Endothelial cell of umbilical vein (primary cell): ENCODE measurements at regions not wholly inside any gene's neighbourhood (a gene's known extent, or its start where the extent isn't known, plus 50 kb on each side); places are given as distances from the start of the nearest gene placed in this dataset.

Experiments used
- BruUV-seq: library from RNA; stranded (reverse); fragments of 400-500 nt; replicated peaks from 2 replicates; lab custom pipeline; 2021; lab: Mats Ljungman, UMichigan
- CTCF ChIA-PET: fragments of 300-600, 350-600 bp; sonication (Branson Sonifier 250); formaldehyde crosslinking; loops from one replicate; lab custom pipeline; 2021; ENCODE audit warnings: antibody characterized with exemption, inconsistent platforms; lab: Charles Lee
- POLR2A ChIA-PET: fragments of 300-600, 350-600 bp; sonication (Branson Sonifier 250); formaldehyde crosslinking; loops from one replicate; lab custom pipeline; 2021; ENCODE audit warnings: antibody characterized with exemption, inconsistent platforms; lab: Charles Lee
- DNase-seq: peaks from one replicate; pipeline ENCODE4 v3.0.0-alpha.2; 2011; ENCODE audit warnings: low read depth, low spot score
- FAIRE-seq: peaks from 2 replicates; lab custom pipeline; 2011; peaks lifted over from hg19 to GRCh38; lab: Jason Lieb, UNC
- H2AFZ ChIP-seq: 2 replicates; pipeline ENCODE4 v1.6.0; 2012; ENCODE audit warnings: low read depth, low read length, control low read depth, inconsistent platforms
- H3K27ac ChIP-seq: 2 replicates; pipeline ENCODE4 v1.5.1; 2011; ENCODE audit warnings: low read depth, mild to moderate bottlenecking, control low read depth, low read length, moderate library complexity; ENCODE audit not compliant: insufficient read depth
- H3K27me3 ChIP-seq, 2 experiments: 2 replicates each; pipeline versions ENCODE4 v1.6.0 to v1.6.1; 2011; ENCODE audit warnings: low read length in 2 of 2, mixed read lengths in 1 of 2; ENCODE audit not compliant: control insufficient read depth in 2 of 2, insufficient read depth in 2 of 2
- H3K36me3 ChIP-seq, 2 experiments: 2 replicates in 1 of 2; 3 replicates in 1 of 2; pipeline ENCODE4 v1.5.1; 2011; ENCODE audit warnings: low read length in 2 of 2, mild to moderate bottlenecking in 1 of 2, moderate library complexity in 1 of 2; ENCODE audit not compliant: control insufficient read depth in 2 of 2, insufficient read depth in 2 of 2; ENCODE audit errors: extremely low read depth in 1 of 2
- H3K4me1 ChIP-seq: 3 replicates; pipeline ENCODE4 v1.5.1; 2011; ENCODE audit warnings: mild to moderate bottlenecking, low read length; ENCODE audit not compliant: control insufficient read depth, insufficient read depth; ENCODE audit errors: extremely low read depth
- H3K4me2 ChIP-seq: 2 replicates; pipeline ENCODE4 v1.6.1; 2011; ENCODE audit warnings: low read length, control low read depth, mixed read lengths; ENCODE audit not compliant: insufficient read depth
- H3K4me3 ChIP-seq, 3 experiments: fragments of 200-600 bp in 1 of 3; sonication (generic), shearing (Covaris generic) in 1 of 3; replicated peaks in 1 of 3; 2 replicates each; pipeline ENCODE4 v1.5.1; 2011 to 2016; ENCODE audit warnings: control low read depth in 3 of 3, low read length in 3 of 3, mild to moderate bottlenecking in 2 of 3, inconsistent platforms in 1 of 3, low read depth in 1 of 3, moderate library complexity in 1 of 3; ENCODE audit not compliant: insufficient read depth in 1 of 3
- H3K79me2 ChIP-seq: 2 replicates; pipeline ENCODE4 v1.6.0; 2012; ENCODE audit warnings: low read length, inconsistent platforms; ENCODE audit not compliant: control insufficient read depth, insufficient read depth
- H3K9ac ChIP-seq: replicated peaks from 2 replicates; pipeline ENCODE3; 2011; ENCODE audit warnings: low read length, control low read depth; ENCODE audit not compliant: insufficient read depth; ENCODE audit errors: extremely low read depth
- H3K9me1 ChIP-seq: replicated peaks from 3 replicates; pipeline ENCODE4 v1.6.0; 2011; ENCODE audit warnings: mild to moderate bottlenecking, low read length; ENCODE audit not compliant: control insufficient read depth, insufficient read depth; ENCODE audit errors: extremely low read depth
- H3K9me3 ChIP-seq: replicated peaks from 2 replicates; pipeline ENCODE4 v1.5.1; 2012; ENCODE audit warnings: low read length, inconsistent platforms; ENCODE audit not compliant: control insufficient read depth, insufficient read depth
- H4K20me1 ChIP-seq: replicated peaks from 2 replicates; pipeline ENCODE3; 2011; ENCODE audit warnings: mild to moderate bottlenecking, low read length; ENCODE audit not compliant: control insufficient read depth, insufficient read depth; ENCODE audit errors: extremely low read depth
- EZH2 ChIP-seq: IDR thresholded peaks from 2 replicates; pipeline ENCODE4 v1.6.1; 2012; ENCODE audit warnings: borderline replicate concordance, low read depth, mild to moderate bottlenecking, moderate library complexity, low read length, inconsistent platforms; ENCODE audit not compliant: severe bottlenecking
- FOS ChIP-seq: IDR thresholded peaks from 2 replicates; pipeline ENCODE4 v1.6.1; 2011; ENCODE audit warnings: mild to moderate bottlenecking, low read length, moderate library complexity, borderline replicate concordance; ENCODE audit not compliant: insufficient read depth
- JUN ChIP-seq: IDR thresholded peaks from 2 replicates; pipeline ENCODE4 v1.6.1; 2011; ENCODE audit warnings: borderline replicate concordance, low read depth; ENCODE audit not compliant: insufficient read length, insufficient read depth
- MAX ChIP-seq: IDR thresholded peaks from 2 replicates; pipeline ENCODE4 v1.6.1; 2011; ENCODE audit not compliant: insufficient read depth, insufficient read length
- MYC ChIP-seq: IDR thresholded peaks from one replicate; pipeline ENCODE4 v1.6.1; 2011; ENCODE audit warnings: mild to moderate bottlenecking, low read depth, low read length
- POLR2A ChIP-seq: IDR thresholded peaks from 2 replicates; pipeline ENCODE4 v1.6.1; 2012; ENCODE audit warnings: low read depth, mild to moderate bottlenecking, control low read depth, low read length
- POLR2AphosphoS5 ChIP-seq: IDR thresholded peaks from 2 replicates; pipeline ENCODE4 v1.6.1; 2012; ENCODE audit warnings: low read depth, mild to moderate bottlenecking, control low read depth, low read length, moderate library complexity; ENCODE audit not compliant: insufficient read depth
- dilution Hi-C: fragments of 300-500 bp; cut with MboI; formaldehyde crosslinking; loops from one replicate; pipeline ENCODE4 v1.15.0; 2019; ENCODE audit warnings: low sequenced_read_pairs; ENCODE audit not compliant: extremely low pct_ligation_motif_present
- intact Hi-C: fragments of 100-400 bp; cut with micrococcal nuclease; formaldehyde crosslinking; loops from one replicate; pipeline ENCODE4 v1.10.0; 2022
- TF ChIP-seq, protein P1 (sequence below), 2 donors: IDR thresholded peaks; 1 replicate in 1 of 2; 2 replicates in 1 of 2; pipeline ENCODE4 v1.5.1; 2011; ENCODE audit warnings: low read length in 2 of 2, mild to moderate bottlenecking in 2 of 2, moderate library complexity in 2 of 2, control low read depth in 1 of 2, inconsistent platforms in 1 of 2, low read depth in 1 of 2; ENCODE audit not compliant: insufficient read depth in 1 of 2; ENCODE audit errors: extremely low read depth in 1 of 2

DNA sequence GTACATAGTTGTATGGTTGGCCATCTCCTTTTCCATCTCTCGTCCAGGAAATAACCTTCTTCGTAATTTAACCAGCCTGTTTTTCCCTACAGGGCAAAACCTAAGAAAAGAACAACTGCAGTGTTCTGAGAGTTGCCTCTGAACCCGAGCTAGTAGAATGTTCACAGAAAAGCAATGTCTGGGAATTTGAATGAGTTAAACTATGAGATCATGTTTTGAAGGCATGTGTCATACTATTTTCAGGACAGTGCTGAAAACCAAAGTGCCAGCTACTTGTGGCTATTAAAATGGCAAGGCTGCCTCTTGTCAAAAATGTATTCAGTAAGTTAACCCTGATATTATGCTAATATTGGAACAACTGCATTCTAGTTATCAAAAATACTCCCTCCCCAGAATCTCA is 482.9 kb upstream of the SPRED2 start:
- Histone ChIP-seq H3K9ac (no peak overlapping the region), H3K9me1 (no peaks in the 10 kb centered on the region), H3K27me3 (no peaks in the 10 kb centered on the region), H3K36me3 (no peaks in the 10 kb centered on the region), H3K4me2 (no peak overlapping the region), H2AFZ (no peak overlapping the region), H3K9me3 (no peaks in the 10 kb centered on the region), H3K4me3 (no peak overlapping the region), H3K79me2 (no peaks in the 10 kb centered on the region), H3K27ac (no peak overlapping the region), H4K20me1 (no peaks in the 10 kb centered on the region), H3K4me1 (no peaks in the 10 kb centered on the region)
- POLR2A ChIA-PET = no interaction called here
- BruUV-seq = no TSS peak
- DNase-seq (no peak), FAIRE-seq (no peak)
- no peak for TF ChIP-seq EZH2
- no peak for TF ChIP-seq FOS
- no peak for TF ChIP-seq MAX
- no peak for TF ChIP-seq POLR2A
- TF ChIP-seq POLR2AphosphoS5 = no peak
- TF ChIP-seq, protein P1, sequence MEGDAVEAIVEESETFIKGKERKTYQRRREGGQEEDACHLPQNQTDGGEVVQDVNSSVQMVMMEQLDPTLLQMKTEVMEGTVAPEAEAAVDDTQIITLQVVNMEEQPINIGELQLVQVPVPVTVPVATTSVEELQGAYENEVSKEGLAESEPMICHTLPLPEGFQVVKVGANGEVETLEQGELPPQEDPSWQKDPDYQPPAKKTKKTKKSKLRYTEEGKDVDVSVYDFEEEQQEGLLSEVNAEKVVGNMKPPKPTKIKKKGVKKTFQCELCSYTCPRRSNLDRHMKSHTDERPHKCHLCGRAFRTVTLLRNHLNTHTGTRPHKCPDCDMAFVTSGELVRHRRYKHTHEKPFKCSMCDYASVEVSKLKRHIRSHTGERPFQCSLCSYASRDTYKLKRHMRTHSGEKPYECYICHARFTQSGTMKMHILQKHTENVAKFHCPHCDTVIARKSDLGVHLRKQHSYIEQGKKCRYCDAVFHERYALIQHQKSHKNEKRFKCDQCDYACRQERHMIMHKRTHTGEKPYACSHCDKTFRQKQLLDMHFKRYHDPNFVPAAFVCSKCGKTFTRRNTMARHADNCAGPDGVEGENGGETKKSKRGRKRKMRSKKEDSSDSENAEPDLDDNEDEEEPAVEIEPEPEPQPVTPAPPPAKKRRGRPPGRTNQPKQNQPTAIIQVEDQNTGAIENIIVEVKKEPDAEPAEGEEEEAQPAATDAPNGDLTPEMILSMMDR (IDR thresholded peaks at IDR 0.05; ENCODE audit: extremely low read depth in 1 of 2, insufficient read depth in 1 of 2, low read depth in 1 of 2, low read length in 2 of 2) = no peak
- intact Hi-C loops (no loop called here), dilution Hi-C loops (no loop called here)
- CTCF ChIA-PET = no interaction called here

- FAIRE-seq = no peak
- CTCF ChIA-PET = no interaction called here
- intact Hi-C loops = no loop called here
Observed at GRCh38 chr2:65914244-65914786, 481.9 kb upstream of the SPRED2 start.

More at GRCh38 chr2:65914244-65914786, 481.9 kb upstream of the SPRED2 start:
- Histone ChIP-seq H3K36me3 (no peaks in the 10 kb centered on the region), H3K27me3 (no peaks in the 10 kb centered on the region), H3K27ac (no peak overlapping the region), H3K79me2 (no peaks in the 10 kb centered on the region), H3K4me2 (no peak overlapping the region), H2AFZ (no peak overlapping the region), H3K9ac (no peak overlapping the region), H3K9me3 (no peaks in the 10 kb centered on the region), H3K4me1 (no peaks in the 10 kb centered on the region), H4K20me1 (no peaks in the 10 kb centered on the region), H3K9me1 (no peaks in the 10 kb centered on the region), H3K4me3 (no peak overlapping the region)
- no TSS peak for BruUV-seq
- no peak for DNase-seq
- POLR2A ChIA-PET = no interaction called here
- dilution Hi-C loops = no loop called here
- TF ChIP-seq POLR2A (no peak), EZH2 (no peak), MYC (no peak), JUN (no peak), FOS (no peak)
- TF ChIP-seq, protein P1 (IDR thresholded peaks at IDR 0.05; ENCODE audit: extremely low read depth in 1 of 2, insufficient read depth in 1 of 2, low read depth in 1 of 2, low read length in 2 of 2) = no peak
